SK-N-MC (cell line): ENCODE measurements at regions not wholly inside any gene's neighbourhood (a gene's known extent, or its start where the extent isn't known, plus 50 kb on each side); places are given as distances from the start of the nearest gene placed in this dataset.

Experiments used
- EZH2 ChIP-seq: fragments of 200-600 bp; sonication (generic); IDR thresholded peaks from one replicate; pipeline ENCODE4 v1.6.1; 2017; ENCODE audit warnings: antibody characterized with exemption
- FOXP2 ChIP-seq: optimal IDR thresholded peaks from 2 replicates; pipeline ENCODE3; 2011; ENCODE audit warnings: mild to moderate bottlenecking, moderate library complexity; ENCODE audit not compliant: insufficient read depth; ENCODE audit errors: extremely low read length, control extremely low read depth
- POLR2AphosphoS5 ChIP-seq: IDR thresholded peaks from 2 replicates; pipeline ENCODE4 v1.6.1; 2012; ENCODE audit warnings: mild to moderate bottlenecking, low read depth, low read length, borderline replicate concordance

DNA sequence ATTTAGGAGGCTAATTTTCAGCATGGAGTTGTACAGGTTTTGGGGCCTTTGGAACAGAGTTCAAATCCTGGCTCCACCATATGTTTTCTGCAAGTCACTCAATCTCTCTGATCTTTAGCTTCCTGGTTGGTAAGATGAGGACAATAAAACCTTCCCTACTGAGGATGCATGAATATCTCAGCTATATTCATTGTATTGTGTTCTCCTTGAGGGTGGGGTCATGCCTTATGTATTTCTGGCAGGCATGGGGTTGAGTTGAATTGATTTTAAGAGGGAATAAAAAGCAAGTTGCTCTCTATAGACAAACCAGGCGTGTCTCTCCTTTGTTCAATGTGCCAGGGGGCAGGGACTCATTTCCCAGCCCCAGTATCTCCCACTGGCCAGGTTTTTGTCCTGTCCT, 173.1 kb downstream of the C12orf75 start:
- no peak for TF ChIP-seq EZH2
- no peak for TF ChIP-seq POLR2AphosphoS5
- no peak for TF ChIP-seq FOXP2
